ENCODE measurements at regions not wholly inside any gene's neighbourhood (a gene's known extent, or its start where the extent isn't known, plus 50 kb on each side); places are given as distances from the start of the nearest gene placed in this dataset.
"Not testable (repeated sequence)": the region's sequence is repeated elsewhere in the genome, so short reads cannot be mapped to it uniquely, and the experiment has no call there.

DNA sequence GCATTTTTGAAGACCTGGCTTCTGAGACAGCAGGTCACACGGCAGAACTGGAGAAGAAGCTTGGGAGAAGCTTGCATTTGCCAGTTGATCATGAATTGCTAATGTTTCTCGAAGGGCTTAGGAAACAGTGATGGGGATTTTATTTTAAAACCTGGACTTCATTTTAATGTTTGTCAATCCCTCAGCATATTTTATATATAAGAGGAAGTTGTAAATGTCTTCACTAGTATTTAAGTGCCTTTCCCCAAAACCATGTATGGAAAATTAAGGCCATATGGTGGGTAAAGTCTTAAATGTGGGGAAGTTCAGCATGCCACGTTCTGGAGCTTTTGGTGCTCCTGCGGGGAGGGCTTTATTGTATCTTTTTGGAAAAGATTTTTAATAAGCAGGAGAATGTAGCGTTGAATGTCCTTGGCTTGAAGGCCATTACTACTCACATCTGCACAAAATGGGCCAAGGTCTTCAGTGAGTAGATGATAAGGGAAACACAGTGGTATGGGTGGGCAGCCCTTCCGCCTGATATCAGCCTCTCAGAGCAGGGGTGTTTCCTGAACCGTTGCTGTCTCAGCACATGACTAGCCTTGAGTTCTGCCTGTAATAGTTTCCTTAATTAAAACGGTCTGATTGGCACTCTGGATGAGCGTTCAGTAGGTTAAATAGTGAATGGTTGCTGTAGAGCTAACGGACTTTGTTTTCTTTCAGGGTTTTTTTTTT, 511.4 kb downstream of the PCNX1 start:
- no peak for DNase-seq (ENCODE audit: low read depth in 1 of 2, low spot score in 1 of 2)

DNA sequence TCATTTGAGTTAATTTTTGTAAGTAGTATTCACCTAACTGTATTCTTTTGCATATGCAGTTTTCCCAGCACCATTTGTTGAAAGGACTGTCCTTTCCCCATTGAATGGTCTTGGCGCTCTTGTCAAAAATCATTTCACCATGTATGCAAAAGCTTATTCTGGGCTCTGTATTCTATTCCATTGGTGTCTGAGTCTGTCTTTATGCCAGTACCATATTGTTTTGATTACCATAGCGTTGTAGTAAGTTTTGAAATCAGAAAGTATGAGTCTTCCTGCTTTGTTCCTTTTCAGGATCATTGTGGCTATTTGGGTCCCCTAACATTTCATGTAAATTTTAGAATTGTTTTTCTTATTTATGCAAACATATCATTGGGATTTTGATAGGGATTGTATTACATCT, 508.7 kb upstream of the RGS6 start:
- no peak for DNase-seq (ENCODE audit: low read depth in 1 of 2, low spot score in 1 of 2)

DNA sequence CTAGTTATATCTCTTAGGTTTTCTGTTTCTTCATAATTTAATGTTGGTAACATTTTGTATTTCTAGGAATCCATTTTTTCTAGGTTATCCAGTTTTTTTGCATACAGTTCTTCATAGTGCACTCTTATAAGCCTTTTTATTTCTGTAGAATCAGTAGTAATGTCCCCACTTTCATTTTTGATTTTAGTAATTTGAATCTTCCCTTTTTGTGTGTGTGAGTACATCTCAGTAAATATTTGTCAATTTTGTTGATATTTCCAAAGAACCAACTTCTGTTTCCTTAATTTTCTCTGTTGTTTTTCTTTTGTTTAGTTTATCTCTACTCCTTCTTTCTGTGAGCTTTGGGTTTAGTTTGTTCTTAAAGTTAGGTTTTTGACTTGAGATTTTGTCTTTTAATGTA, 507.3 kb upstream of the RGS6 start:
- no peak for DNase-seq (ENCODE audit: low read depth in 1 of 2, low spot score in 1 of 2)

DNA sequence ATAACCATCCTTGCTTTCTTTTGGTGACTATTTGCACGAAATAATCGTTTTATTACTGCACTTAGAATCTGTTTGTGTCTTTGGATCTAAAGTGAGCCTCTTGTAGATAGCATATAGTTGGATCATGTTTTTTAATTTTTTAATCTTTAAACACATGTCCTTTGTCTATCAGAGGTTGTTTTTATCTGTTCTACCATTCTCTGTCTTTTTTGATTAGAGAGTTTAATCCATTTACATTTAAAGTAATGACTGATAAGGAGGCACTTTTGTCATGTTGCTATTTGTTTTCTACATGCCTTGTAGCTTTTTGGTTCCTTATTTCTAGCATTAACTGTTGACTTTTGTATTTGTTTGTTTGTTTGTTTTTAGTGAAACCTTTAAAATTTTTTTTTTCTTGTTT, 506.2 kb upstream of the RGS6 start:
- no peak for DNase-seq (ENCODE audit: low read depth in 1 of 2, low spot score in 1 of 2)

DNA sequence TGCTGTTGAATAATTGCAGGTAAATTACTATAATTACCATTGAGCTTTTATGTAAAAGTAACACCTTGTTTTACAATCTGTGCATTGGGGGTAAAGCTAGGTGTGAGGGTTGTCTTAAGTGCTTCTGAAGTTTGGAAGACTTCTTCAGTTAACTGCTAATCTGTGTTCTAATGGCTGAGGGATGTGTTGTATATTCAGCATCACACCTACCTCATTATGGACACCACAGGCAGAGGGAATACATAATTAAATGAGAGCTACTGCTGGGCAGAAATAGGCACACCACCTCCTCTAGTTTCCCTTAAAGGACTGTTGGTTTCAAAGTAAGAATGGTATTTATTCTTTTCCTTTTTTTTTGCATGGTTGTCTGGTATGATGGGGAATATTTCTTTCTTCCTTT, 502.3 kb upstream of the RGS6 start:
- no peak for DNase-seq (ENCODE audit: low read depth in 1 of 2, low spot score in 1 of 2)

DNA sequence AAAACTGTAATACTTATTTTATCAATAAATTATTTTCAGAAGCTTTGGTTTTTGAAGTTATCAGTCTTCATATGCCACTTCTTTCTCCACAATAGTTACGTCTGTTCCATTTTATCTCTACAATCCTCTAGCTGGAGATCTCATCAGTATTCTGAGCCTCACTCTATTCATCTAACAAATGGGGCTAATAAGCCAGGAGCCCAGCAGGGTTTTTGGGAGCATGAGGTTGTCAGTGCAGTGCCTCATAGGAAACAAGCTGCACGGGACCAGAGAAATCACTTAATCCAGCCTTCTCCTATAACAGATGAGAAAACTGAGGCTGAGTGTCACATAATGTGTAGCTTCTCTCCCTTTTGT, 501.9 kb upstream of the RGS6 start:
- DNase-seq (ENCODE audit: low read depth in 1 of 2, low spot score in 1 of 2), result no peak

DNA sequence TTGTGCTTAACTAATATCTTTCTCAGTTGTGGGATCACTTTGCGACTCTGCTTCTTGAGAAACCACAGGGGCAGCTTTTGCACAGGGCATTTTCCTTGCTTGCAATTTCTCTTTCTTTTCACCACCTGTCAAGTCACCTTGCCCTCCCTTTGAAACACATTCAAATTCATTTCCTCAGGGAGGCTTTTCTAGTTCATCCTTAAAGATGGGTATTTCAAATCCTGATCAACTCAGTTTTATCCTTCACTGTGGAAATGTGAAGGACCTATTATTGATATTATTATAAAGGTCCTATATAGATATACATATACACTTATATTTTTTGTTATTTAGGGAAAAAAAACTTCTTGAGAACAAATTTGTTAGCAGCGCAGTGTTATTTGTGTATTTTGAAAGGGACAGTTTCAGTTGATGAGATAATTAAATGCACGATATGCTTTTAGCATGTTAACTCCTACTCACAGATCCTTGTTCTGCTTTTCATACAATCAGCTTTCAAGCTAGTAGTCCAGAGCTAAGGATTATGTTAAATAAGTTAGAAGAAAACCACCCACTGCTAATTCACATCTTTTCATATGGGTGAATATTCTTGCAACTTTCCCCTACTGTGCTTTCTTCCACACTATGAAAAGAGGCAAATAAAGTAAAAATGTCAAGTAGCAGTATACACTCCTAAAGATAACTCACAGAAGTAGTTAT, 501.4 kb upstream of the RGS6 start:
- no peak for DNase-seq (ENCODE audit: low read depth in 1 of 2, low spot score in 1 of 2)

DNA sequence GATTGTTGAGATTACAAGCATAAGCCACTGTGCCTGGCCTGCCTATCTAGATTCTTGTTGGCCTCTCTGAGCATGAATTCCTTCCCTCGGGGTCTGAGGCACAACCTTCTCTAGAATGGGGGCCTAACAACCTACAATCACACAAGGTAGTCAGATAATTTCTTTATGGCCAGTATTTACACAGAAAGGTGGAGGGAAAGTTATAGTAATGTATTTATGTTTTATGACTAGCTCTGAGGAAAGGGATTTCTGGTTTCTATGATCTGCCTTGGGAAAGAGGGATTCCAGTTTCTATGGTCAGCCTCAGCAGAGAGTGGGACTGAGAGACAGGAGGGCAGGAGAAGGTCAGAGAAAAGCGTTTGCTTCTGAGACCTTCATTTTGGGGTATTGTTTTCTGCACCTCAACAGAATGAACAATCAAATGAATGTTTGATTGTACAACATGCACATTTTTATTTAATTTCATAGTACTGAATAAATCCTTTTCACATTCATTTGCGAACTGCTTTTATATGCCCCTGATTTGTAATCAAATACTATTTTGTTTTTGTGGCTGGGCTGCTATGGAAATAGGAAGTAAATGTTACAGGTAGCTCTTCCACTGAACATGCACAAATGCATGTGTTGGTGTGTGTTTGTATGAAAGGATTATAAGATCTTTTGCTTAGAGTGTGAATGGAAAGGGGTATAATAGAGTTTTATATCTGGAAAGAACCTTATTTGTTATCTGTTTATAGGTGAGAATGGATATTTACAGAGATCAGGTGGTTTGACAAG, 499.7 kb upstream of the RGS6 start:
- DNase-seq (ENCODE audit: low read depth in 1 of 2, low spot score in 1 of 2), result no peak

DNA sequence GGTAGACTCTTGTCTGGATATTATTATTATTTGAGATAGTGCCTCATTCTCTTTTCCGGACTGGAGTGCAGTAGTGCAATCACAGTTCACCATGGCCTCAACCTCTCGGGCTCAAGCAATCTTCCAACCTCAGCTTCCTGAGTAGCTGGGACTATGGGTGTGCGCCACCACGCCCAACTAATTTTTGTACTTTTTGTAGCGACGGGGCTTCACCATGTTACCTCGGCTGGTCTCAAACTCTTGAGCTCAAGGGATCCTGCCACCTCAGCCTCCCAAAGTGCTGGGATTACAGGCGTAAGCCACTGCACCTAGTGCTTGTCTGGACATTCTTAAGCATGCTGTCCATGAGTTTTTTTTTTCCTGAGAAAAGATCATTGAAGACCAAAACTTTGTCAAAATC, 498.9 kb upstream of the RGS6 start:
- no peak for DNase-seq (ENCODE audit: low read depth in 1 of 2, low spot score in 1 of 2)

DNA sequence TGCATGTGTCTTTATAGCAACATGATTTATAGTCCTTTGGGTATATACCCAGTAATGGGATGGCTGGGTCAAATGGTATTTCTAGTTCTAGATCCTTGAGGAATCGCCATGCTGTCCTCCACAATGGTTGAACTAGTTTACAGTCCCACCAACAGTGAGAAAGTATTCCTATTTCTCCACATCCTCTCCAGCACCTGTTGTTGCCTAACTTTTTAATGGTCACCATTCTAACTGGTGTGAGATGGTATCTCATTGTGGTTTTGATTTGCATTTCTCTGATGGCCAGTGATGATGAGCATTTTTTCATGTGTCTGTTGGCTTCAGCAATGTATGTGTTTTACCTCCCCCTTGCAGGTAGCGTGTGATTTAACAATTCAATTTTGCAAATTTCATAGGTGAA, 496.6 kb upstream of the RGS6 start:
- not testable (repeated sequence) for DNase-seq (ENCODE audit: low read depth in 1 of 2, low spot score in 1 of 2)

DNA sequence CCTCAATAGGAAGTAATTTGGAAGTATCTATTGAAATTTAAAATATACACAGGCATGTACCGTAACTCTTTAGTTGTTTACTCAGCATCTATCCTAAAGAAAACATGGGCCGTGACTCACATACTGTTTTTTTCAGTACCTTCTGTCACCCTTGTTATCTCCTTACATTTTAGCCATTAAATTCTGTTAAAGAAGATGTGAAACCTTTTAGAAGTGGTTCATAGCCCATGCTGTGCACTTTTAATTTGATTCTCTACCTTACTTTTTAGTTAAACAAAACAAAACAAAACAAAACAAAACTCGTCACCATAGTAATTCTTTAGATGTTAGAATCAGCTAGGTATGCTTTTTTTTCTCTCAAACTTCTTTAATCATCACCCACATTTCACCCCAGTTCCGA, 494.4 kb upstream of the RGS6 start:
- no peak for DNase-seq (ENCODE audit: low read depth in 1 of 2, low spot score in 1 of 2)

DNA sequence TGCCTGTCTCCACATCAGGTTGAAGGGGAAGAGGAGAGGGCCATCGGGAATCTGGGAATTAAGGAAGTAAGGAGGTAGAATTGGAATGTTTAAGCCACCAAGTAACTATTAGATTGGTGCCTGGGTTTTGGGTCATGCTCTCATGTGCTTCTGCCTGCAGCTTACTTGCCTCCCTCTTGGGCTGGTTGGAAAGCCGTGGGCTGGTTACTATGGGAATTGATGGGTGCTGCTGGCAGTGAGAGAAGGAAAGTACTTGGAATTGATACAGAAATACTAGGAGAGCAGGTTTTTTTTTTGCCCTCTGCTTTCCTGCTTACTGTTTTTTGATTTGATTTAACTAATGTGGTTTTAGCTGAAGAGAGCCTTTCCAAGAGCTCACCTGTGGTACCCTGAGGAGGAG, 493.5 kb upstream of the RGS6 start:
- DNase-seq (ENCODE audit: low read depth in 1 of 2, low spot score in 1 of 2), result no peak

DNA sequence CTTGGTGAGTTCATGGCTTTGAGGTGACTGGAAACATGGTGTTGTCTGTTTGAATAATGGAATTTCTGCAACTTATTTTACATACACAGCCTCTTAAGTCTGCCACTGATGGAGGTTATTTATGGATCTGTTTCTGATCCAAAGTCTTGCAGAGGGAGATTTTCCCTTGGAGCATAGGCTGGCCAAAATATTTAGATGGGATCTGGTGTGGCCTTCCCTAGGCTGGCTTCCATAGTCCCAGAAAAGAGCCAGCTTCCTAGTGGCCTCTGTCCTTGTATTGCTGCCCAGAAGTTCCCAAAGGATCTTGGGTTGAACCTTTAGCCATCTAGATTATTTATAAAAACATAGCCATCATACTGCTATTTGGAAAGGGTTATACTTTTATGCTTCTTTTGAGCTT, 491.1 kb upstream of the RGS6 start:
- DNase-seq (ENCODE audit: low read depth in 1 of 2, low spot score in 1 of 2), result no peak

DNA sequence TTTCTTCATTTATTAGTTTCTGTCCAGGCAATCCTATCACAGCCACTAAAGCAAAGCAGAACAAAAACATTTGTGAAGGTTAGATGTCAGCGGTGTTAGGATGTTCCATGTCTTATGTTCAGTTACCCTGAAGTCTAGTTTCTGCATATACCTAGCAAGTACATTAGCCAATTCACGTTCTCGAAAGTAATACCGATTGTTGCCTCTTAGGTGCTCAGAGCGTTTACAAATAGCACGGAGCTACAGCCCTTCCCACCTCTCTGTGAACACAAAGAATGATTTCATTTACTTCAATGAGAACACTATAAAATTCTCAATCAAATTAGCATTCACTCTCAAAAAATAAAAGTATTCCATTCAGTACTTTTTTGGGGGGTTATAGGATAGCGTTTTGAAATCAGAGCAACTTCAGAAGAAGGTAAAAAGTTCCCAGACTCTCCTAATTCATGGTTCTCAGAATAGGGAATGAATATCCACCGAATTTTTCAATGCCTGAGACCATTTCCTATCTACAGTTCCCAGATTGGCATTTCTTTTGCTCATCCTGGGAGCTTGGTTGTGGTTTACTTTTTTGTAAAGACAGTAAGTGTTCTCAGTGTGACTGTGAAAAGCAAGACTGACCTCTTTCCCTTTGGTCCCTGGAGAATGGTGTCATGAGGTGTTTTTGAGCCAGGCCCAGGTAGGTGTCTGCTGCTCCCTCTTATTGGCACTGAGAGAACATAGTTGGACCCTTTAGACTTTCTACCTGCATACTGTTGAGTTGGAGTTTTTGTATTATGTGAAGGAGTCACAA, 488.0 kb upstream of the RGS6 start:
- DNase-seq (ENCODE audit: low read depth in 1 of 2, low spot score in 1 of 2), result no peak

DNA sequence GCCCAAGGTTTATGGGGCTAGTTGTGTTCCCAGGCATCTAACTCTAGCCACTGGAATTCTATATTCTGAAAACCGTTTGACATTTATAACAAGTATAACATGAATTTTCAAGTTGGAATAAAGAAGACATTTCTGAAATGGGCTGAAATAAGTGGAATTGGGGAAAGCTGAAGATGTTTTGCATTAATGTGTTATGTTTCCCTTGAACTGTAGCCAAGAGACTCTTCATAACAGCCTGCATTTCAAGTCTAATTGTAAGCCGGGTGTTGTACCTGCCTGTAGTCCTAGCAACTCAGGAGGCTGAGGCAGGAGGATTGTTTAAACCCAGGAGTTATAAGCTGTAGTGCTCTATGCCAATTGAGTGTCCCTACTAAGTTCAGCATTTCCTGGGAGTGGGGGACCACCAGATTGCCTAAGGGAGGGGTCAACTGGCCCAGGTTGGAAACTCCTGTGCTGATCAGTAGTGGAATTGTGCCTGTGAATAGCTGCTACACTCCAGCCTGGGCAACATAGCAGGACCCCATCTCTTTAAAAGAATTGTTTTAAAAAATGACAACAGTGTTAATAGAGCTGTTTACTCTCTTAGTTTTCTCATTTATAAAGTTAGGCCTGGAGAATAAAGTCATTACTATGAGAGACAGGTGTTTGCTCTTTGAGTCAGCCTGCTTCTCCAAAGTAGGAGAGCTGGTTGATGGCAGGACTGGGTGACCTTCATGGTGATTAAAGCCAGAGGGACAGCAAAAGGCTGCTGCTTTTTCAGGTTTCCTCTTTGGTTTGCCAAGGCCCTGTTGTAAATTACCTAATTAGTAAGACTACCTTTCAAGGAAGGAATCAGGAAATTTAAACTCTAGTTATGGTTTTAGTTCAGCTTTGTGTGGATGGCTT, 483.6 kb upstream of the RGS6 start:
- DNase-seq (ENCODE audit: low read depth in 1 of 2, low spot score in 1 of 2), result no peak

DNA sequence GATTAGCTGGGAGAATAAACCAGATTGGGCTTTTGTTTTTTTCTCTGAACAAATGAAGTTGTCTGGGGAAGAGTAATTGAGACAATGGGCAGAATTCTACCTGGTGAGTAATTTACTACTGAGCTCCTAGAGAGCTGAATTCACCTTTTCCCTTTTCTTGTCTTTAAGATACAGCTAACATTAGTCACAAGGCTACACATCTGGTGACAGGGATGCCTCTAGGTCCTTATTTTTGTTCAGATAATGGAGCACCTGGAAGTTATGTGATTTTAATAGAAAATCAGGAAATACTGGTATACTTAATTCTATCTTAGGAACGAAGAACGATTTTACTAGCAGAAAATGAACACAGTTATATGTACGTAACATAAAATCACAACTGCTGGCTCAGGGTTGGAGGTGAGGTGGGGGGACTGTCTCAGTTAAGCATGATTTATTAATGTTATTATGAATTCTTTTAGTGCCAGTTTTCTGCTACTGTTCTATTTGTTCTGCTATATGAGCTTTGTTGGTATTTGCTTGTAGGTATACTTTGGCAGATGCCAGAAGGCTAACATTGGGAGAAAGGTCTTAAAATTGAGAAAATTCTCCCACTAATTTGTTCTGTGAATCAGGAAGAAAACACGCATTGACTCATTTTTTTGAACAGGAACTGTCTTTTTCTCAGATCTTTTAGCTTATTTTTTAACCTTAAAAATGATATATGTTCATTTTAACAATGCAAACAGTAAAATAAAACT, 482.7 kb upstream of the RGS6 start:
- DNase-seq (ENCODE audit: low read depth in 1 of 2, low spot score in 1 of 2), result no peak

DNA sequence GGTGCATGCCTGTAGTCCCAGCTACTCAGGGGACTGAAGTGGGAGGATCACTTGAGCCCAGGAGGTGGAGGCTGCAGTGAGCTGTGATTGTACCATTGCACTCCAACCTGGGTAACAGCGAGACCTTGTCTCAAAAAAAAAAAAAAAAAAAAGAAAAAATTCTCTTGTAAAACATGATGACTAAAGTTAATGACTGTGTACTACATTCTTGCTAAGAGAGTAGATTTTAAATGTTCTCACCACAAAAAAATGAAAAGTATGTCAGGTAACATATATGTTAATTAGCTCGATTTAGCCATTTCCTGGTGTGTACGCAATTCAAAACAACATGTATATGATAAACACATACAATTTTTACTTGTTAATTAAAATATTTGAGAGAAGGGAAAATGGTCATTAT, 480.7 kb upstream of the RGS6 start:
- no peak for DNase-seq (ENCODE audit: low read depth in 1 of 2, low spot score in 1 of 2)

DNA sequence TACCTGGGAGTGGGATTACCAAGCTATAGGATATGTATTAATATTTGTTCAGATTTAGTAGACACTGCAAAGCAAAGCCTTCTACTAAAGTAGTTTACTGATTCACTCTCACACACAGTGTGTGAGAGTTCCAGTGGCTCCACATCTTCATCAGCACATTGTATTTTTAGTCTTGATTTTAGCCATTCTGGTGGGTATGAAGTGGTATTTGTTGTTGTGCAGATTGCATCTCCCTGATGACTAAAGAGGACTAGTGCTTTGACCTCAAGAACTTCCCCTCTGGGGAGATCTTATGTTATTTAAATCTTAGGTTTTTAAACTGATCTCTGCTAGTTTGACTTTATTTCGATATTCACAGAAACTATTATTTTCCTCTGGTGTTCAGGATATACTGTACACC, 479.7 kb upstream of the RGS6 start:
- DNase-seq (ENCODE audit: low read depth in 1 of 2, low spot score in 1 of 2), result no peak

DNA sequence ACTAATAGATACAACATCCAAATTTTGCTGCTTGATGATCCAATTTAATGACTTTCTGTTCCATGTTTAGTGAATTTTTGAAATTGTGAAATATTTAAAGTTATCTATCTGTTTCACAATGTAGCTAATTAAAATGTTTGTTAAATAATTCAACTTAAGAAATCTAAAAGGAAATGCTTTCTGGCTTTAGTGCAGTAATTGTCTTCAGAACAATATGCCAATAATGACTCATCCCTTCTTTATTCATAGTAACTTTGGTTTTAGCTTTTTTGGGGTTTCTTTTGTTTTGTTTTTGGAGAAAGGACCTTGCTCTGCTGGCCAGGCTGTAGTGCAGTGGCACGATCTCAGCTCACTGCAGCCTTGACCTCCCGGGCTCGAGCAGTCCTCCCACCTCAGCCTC, 479.2 kb upstream of the RGS6 start:
- no peak for DNase-seq (ENCODE audit: low read depth in 1 of 2, low spot score in 1 of 2)

DNA sequence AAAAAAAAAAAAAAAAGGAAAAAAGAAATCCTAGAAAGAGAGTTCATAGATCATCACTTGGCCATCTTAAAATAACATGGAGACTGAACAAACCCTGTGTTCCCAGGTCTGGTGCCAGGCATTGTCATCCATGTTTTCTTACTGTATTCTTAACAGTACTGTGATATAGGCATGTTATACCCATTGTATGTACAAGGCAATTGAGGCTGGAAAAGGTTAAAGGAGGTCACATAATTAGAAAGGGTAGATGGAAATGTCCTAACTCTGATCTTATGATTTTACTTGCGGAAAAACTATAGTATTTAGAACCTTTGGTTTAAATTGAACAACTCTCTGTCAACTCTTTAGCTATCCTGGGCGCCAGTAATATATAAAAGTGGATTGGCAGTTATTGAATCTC, 478.2 kb upstream of the RGS6 start:
- no peak for DNase-seq (ENCODE audit: low read depth in 1 of 2, low spot score in 1 of 2)

Data from activated T-helper 1 cell treated with anti-CD3 and anti-CD28 coated beads, Interleukin-2, amount 50 U/mL, for 16 hours (primary cell).